ENCODE measurements at regions not wholly inside any gene's neighbourhood (a gene's known extent, or its start where the extent isn't known, plus 50 kb on each side); places are given as distances from the start of the nearest gene placed in this dataset.

- TF ChIP-seq CTCF (IDR thresholded peaks at IDR 0.05; ENCODE audit: insufficient read depth, low read depth, low read length): no peak
- no peak for TF ChIP-seq EZH2 (IDR thresholded peaks at IDR 0.05; ENCODE audit: insufficient read depth, low read length)
Measured at GRCh38 chr4:123602007-123602406, 205.4 kb downstream of the SPRY1 start.
